H1 (cell line): ENCODE measurements at regions not wholly inside any gene's neighbourhood (a gene's known extent, or its start where the extent isn't known, plus 50 kb on each side); places are given as distances from the start of the nearest gene placed in this dataset.

Experiments
- CTCF ChIA-PET: fragments of 300-600 bp; sonication (Branson Sonifier 250); formaldehyde crosslinking; loops from one replicate; lab custom pipeline; 2021; ENCODE audit not compliant: partially characterized antibody; lab: Charles Lee
- POLR2A ChIA-PET: fragments of 300-600 bp; sonication (Branson Sonifier 250); formaldehyde crosslinking; loops from one replicate; lab custom pipeline; 2021; ENCODE audit warnings: inconsistent platforms; ENCODE audit not compliant: partially characterized antibody; lab: Charles Lee
- DNase-seq, 2 experiments: peaks; one replicate each; pipeline versions ENCODE4 v3.0.0 to v3.0.0-alpha.2; 2010 to 2022; ENCODE audit warnings: low spot score in 2 of 2, low read depth in 1 of 2, mixed read lengths in 1 of 2
- FAIRE-seq: peaks from 2 replicates; lab custom pipeline; 2011; peaks lifted over from hg19 to GRCh38; lab: Jason Lieb, UNC
- H2AFZ ChIP-seq: 2 replicates; pipeline ENCODE4 v1.8.1; 2012; ENCODE audit warnings: low read length, inconsistent platforms
- H2AK5ac ChIP-seq: 2 replicates; pipeline ENCODE4 v1.6.1; 2013; ENCODE audit warnings: low read depth, low read length
- H2BK120ac ChIP-seq: replicated peaks from 2 replicates; pipeline ENCODE3; 2013; ENCODE audit warnings: low read depth, low read length, inconsistent platforms
- H2BK12ac ChIP-seq: 2 replicates; pipeline ENCODE4 v1.6.1; 2013; ENCODE audit warnings: low read depth, low read length
- H2BK15ac ChIP-seq: 2 replicates; pipeline ENCODE4 v1.6.1; 2013; ENCODE audit warnings: low read length
- H2BK20ac ChIP-seq: 2 replicates; pipeline ENCODE4 v1.6.1; 2013; ENCODE audit warnings: low read length
- H2BK5ac ChIP-seq: 2 replicates; pipeline ENCODE4 v1.6.1; 2013; ENCODE audit warnings: low read depth, low read length
- H3K14ac ChIP-seq: 2 replicates; pipeline ENCODE4 v1.6.1; 2013; ENCODE audit warnings: inconsistent platforms; ENCODE audit not compliant: insufficient read length
- H3K18ac ChIP-seq: 2 replicates; pipeline ENCODE4 v1.6.1; 2013; ENCODE audit warnings: low read length; ENCODE audit errors: extremely low read depth
- H3K23ac ChIP-seq: 2 replicates; pipeline ENCODE4 v1.6.1; 2013; ENCODE audit warnings: inconsistent platforms; ENCODE audit not compliant: insufficient read length
- H3K23me2 ChIP-seq: 2 replicates; pipeline ENCODE4 v1.6.1; 2013; ENCODE audit warnings: low read depth, low read length
- H3K27ac ChIP-seq: 2 replicates; pipeline ENCODE4 v1.6.1; 2011; ENCODE audit warnings: low read depth, low read length, inconsistent platforms
- H3K27me3 ChIP-seq, 4 experiments: replicated peaks in 1 of 4; 1 replicate in 1 of 4; 2 replicates in 3 of 4; pipeline versions ENCODE4 v1.6.1 to v1.8.1; 2011 to 2013; ENCODE audit warnings: low read length in 3 of 4, mild to moderate bottlenecking in 3 of 4, inconsistent platforms in 2 of 4, mixed read lengths in 2 of 4, moderate library complexity in 1 of 4; ENCODE audit not compliant: control insufficient read depth in 3 of 4, insufficient read depth in 3 of 4; ENCODE audit errors: extremely low read depth in 1 of 4
- H3K36me3 ChIP-seq, 4 experiments: 2 replicates each; pipeline versions ENCODE4 v1.6.1 to v1.8.1; 2011 to 2013; ENCODE audit warnings: mild to moderate bottlenecking in 4 of 4, low read length in 3 of 4, moderate library complexity in 2 of 4, control low read depth in 1 of 4, inconsistent platforms in 1 of 4; ENCODE audit not compliant: insufficient read depth in 4 of 4, control insufficient read depth in 2 of 4
- H3K4ac ChIP-seq: replicated peaks from 2 replicates; pipeline ENCODE3; 2013; ENCODE audit warnings: low read length, low read depth, mixed read lengths, inconsistent platforms; ENCODE audit not compliant: insufficient read length
- H3K4me1 ChIP-seq, 4 experiments: replicated peaks in 1 of 4; 1 replicate in 1 of 4; 2 replicates in 3 of 4; pipeline versions ENCODE4 v1.6.1 to v1.8.1; 2011 to 2013; ENCODE audit warnings: low read length in 3 of 4, inconsistent platforms in 2 of 4, mixed read lengths in 1 of 4; ENCODE audit not compliant: insufficient read depth in 4 of 4, control insufficient read depth in 3 of 4
- H3K4me2 ChIP-seq, 2 experiments: 2 replicates each; pipeline versions ENCODE4 v1.6.1 to v1.8.1; 2011 to 2013; ENCODE audit warnings: low read depth in 2 of 2, low read length in 2 of 2, control low read depth in 1 of 2, inconsistent platforms in 1 of 2, mild to moderate bottlenecking in 1 of 2; ENCODE audit not compliant: insufficient read depth in 1 of 2
- H3K4me3 ChIP-seq, 4 experiments: fragments of 200-600, 300-600 bp in 1 of 4; sonication (generic), shearing (Covaris generic), sonication (Bioruptor Twin) in 1 of 4; 2 replicates each; pipeline versions ENCODE4 v1.5.1 to v1.8.1; 2011 to 2016; ENCODE audit warnings: low read length in 4 of 4, low read depth in 3 of 4, control low read depth in 2 of 4, inconsistent platforms in 2 of 4, mild to moderate bottlenecking in 2 of 4, mixed read lengths in 1 of 4, moderate library complexity in 1 of 4; ENCODE audit not compliant: insufficient read depth in 2 of 4; ENCODE audit errors: extremely low read depth in 1 of 4
- H3K56ac ChIP-seq: replicated peaks from 2 replicates; pipeline ENCODE3; 2013; ENCODE audit warnings: low read depth, mild to moderate bottlenecking, mixed read lengths, low read length, inconsistent platforms; ENCODE audit not compliant: insufficient read length
- H3K79me1 ChIP-seq: 2 replicates; pipeline ENCODE4 v1.6.1; 2013; ENCODE audit warnings: low read depth, low read length, control low read depth
- H3K79me2 ChIP-seq, 2 experiments: 2 replicates each; pipeline versions ENCODE4 v1.6.1 to v1.8.1; 2012 to 2013; ENCODE audit warnings: low read length in 2 of 2, mild to moderate bottlenecking in 2 of 2, inconsistent platforms in 1 of 2; ENCODE audit not compliant: insufficient read depth in 2 of 2, control insufficient read depth in 1 of 2
- H3K9ac ChIP-seq, 4 experiments: replicated peaks in 1 of 4; 1 replicate in 1 of 4; 2 replicates in 3 of 4; pipeline versions ENCODE4 v1.6.1 to v1.8.1; 2011 to 2013; ENCODE audit warnings: low read depth in 3 of 4, low read length in 3 of 4, control low read depth in 2 of 4, mild to moderate bottlenecking in 2 of 4, moderate library complexity in 2 of 4, inconsistent platforms in 1 of 4; ENCODE audit errors: extremely low read depth in 1 of 4
- H3K9me3 ChIP-seq, 2 experiments: 2 replicates each; pipeline versions ENCODE4 v1.6.1 to v1.8.1; 2012 to 2013; ENCODE audit warnings: mild to moderate bottlenecking in 2 of 2, moderate library complexity in 2 of 2, control low read depth in 1 of 2, inconsistent platforms in 1 of 2, low read depth in 1 of 2, low read length in 1 of 2, mixed read lengths in 1 of 2; ENCODE audit not compliant: insufficient read depth in 2 of 2
- H4K20me1 ChIP-seq, 2 experiments: replicated peaks in 1 of 2; 2 replicates each; pipeline versions ENCODE3 to v1.8.1; 2011 to 2013; ENCODE audit warnings: inconsistent platforms in 2 of 2, low read length in 2 of 2, mild to moderate bottlenecking in 1 of 2; ENCODE audit not compliant: insufficient read depth in 2 of 2, control insufficient read depth in 1 of 2
- H4K5ac ChIP-seq: 2 replicates; pipeline ENCODE4 v1.6.1; 2013; ENCODE audit warnings: low read length, low read depth, mixed read lengths, inconsistent platforms; ENCODE audit not compliant: insufficient read length
- H4K8ac ChIP-seq: 2 replicates; pipeline ENCODE4 v1.8.0; 2013; ENCODE audit warnings: mild to moderate bottlenecking, moderate library complexity, low read length, inconsistent platforms; ENCODE audit not compliant: insufficient read depth; ENCODE audit errors: extremely low read depth
- H4K91ac ChIP-seq: replicated peaks from 2 replicates; pipeline ENCODE3; 2013; ENCODE audit warnings: low read length, mixed read lengths, inconsistent platforms; ENCODE audit not compliant: insufficient read length
- SIN3A ChIP-seq, 2 experiments: IDR thresholded peaks in 1 of 2; conservative IDR thresholded peaks in 1 of 2; 2 replicates each; pipeline ENCODE4 v1.6.1; 2011 to 2012; ENCODE audit warnings: low read length in 2 of 2, improper control_type of control experiment in 1 of 2, low read depth in 1 of 2, mild to moderate bottlenecking in 1 of 2
- SP1 ChIP-seq: IDR thresholded peaks from 2 replicates; pipeline ENCODE4 v1.6.1; 2011; ENCODE audit warnings: low read depth, low read length
- SRF ChIP-seq: IDR thresholded peaks from 2 replicates; pipeline ENCODE4 v1.6.1; 2011; ENCODE audit warnings: mild to moderate bottlenecking, low read depth, low read length, moderate library complexity
- WGBS, 2 experiments: shearing (Covaris generic) in 1 of 2; methylation state at CpG; one replicate each; pipeline versions ENCODE4 v1.1.6 to v1.1.7; 2013 to 2015; ENCODE audit warnings: low lambda C conversion rate in 2 of 2, mixed read lengths in 2 of 2, inconsistent platforms in 1 of 2, low coverage in 1 of 2, missing lambda C conversion rate in 1 of 2; ENCODE audit not compliant: insufficient replicate concordance in 2 of 2, insufficient coverage in 1 of 2, insufficient read length in 1 of 2; ENCODE audit errors: extremely low coverage in 1 of 2, missing lambda C conversion rate in 1 of 2; 5-methylcytosine and 5-hydroxymethylcytosine counted together
- TF ChIP-seq, protein P1 (sequence below): IDR thresholded peaks from 2 replicates; pipeline ENCODE4 v1.6.1; 2012; ENCODE audit warnings: inconsistent platforms

DNA sequence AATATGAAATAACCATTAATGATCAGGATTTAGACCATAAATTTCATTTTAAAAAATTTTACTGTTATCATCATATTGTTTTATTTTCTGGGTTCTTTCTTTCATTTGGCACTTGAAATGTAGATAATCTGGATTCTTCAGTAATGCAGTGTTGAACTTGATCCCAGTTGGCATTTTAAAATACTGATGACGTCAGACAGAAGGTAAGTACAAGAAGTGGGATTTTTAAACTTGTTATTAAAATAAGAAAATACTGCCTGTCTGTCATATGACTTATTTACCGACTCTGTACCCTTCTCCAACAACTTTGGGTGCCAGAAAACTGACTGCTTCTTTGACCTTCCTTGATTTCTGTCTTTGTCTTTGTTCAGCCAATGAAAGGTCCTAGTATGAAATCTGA lies 415.1 kb upstream of the NEGR1 start:
- WGBS, 2 experiments = 94% methylated on average over 2 of the region's 2 CpGs; no CpG with 5 or more reads in 1 of the 2 experiments
- ChIA-PET CTCF (no interaction called here), POLR2A (no interaction called here)
- H3K9me3 ChIP-seq = peaks cover 0 to 5% of the 10 kb centered on the region in 2 experiments; a peak in 2 of 4 replicates
- no peaks in the 10 kb centered on the region for H3K36me3 ChIP-seq
- H4K8ac ChIP-seq = no peak overlapping the region
- H3K23ac ChIP-seq = no peak overlapping the region
- H2BK12ac ChIP-seq = no peak overlapping the region
- no peak overlapping the region for H2AFZ ChIP-seq
- H3K4me2 ChIP-seq = no peak overlapping the region
- H3K27ac ChIP-seq = no peak overlapping the region
- H2BK5ac ChIP-seq = no peak overlapping the region
- H3K4me1 ChIP-seq = no peaks in the 10 kb centered on the region
- no peak overlapping the region for H3K9ac ChIP-seq
- no peaks in the 10 kb centered on the region for H3K79me1 ChIP-seq
- H3K4me3 ChIP-seq = no peak overlapping the region
- H3K79me2 ChIP-seq = no peaks in the 10 kb centered on the region
- no peaks in the 10 kb centered on the region for H3K23me2 ChIP-seq
- H2BK20ac ChIP-seq = no peak overlapping the region
- no peak overlapping the region for H4K91ac ChIP-seq
- DNase-seq (no peak), FAIRE-seq (no peak)
- H3K56ac ChIP-seq = no peak overlapping the region
- no peak overlapping the region for H2BK120ac ChIP-seq
- H2BK15ac ChIP-seq = no peak overlapping the region
- H4K5ac ChIP-seq = no peak overlapping the region
- H3K18ac ChIP-seq = no peak overlapping the region
- no peak overlapping the region for H3K14ac ChIP-seq
- H4K20me1 ChIP-seq = no peaks in the 10 kb centered on the region
- H3K27me3 ChIP-seq = no peaks in the 10 kb centered on the region
- H3K4ac ChIP-seq = no peak overlapping the region
- H2AK5ac ChIP-seq = no peak overlapping the region
- TF ChIP-seq SRF (no peak), SP1 (no peak), SIN3A (conservative IDR thresholded peaks at IDR 0.05 in 1 of 2, IDR thresholded peaks at IDR 0.05 in 1 of 2; ENCODE audit: low read depth in 1 of 2, low read length in 2 of 2) (no peak)
- TF ChIP-seq, protein P1, sequence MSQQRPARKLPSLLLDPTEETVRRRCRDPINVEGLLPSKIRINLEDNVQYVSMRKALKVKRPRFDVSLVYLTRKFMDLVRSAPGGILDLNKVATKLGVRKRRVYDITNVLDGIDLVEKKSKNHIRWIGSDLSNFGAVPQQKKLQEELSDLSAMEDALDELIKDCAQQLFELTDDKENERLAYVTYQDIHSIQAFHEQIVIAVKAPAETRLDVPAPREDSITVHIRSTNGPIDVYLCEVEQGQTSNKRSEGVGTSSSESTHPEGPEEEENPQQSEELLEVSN = no peak
